ENCODE measurements at regions not wholly inside any gene's neighbourhood (a gene's known extent, or its start where the extent isn't known, plus 50 kb on each side); places are given as distances from the start of the nearest gene placed in this dataset.

GRCh38 chr2:19146867-19147266 is 211.6 kb downstream of the OSR1 start:
- TF ChIP-seq, protein P1, sequence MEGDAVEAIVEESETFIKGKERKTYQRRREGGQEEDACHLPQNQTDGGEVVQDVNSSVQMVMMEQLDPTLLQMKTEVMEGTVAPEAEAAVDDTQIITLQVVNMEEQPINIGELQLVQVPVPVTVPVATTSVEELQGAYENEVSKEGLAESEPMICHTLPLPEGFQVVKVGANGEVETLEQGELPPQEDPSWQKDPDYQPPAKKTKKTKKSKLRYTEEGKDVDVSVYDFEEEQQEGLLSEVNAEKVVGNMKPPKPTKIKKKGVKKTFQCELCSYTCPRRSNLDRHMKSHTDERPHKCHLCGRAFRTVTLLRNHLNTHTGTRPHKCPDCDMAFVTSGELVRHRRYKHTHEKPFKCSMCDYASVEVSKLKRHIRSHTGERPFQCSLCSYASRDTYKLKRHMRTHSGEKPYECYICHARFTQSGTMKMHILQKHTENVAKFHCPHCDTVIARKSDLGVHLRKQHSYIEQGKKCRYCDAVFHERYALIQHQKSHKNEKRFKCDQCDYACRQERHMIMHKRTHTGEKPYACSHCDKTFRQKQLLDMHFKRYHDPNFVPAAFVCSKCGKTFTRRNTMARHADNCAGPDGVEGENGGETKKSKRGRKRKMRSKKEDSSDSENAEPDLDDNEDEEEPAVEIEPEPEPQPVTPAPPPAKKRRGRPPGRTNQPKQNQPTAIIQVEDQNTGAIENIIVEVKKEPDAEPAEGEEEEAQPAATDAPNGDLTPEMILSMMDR (IDR thresholded peaks at IDR 0.05; ENCODE audit: insufficient read depth, low read length, severe bottlenecking), result no peak
- DNase-seq (ENCODE audit: low read depth) (no peak), FAIRE-seq (no peak)
- Histone ChIP-seq H3K27me3 (ENCODE audit: control insufficient read depth, insufficient read depth, low read length) (no peaks in the 10 kb centered on the region), H3K4me3 (ENCODE audit: low read depth, low read length) (no peak overlapping the region), H3K36me3 (ENCODE audit: control insufficient read depth, insufficient read depth, low read length) (no peaks in the 10 kb centered on the region)

DNA sequence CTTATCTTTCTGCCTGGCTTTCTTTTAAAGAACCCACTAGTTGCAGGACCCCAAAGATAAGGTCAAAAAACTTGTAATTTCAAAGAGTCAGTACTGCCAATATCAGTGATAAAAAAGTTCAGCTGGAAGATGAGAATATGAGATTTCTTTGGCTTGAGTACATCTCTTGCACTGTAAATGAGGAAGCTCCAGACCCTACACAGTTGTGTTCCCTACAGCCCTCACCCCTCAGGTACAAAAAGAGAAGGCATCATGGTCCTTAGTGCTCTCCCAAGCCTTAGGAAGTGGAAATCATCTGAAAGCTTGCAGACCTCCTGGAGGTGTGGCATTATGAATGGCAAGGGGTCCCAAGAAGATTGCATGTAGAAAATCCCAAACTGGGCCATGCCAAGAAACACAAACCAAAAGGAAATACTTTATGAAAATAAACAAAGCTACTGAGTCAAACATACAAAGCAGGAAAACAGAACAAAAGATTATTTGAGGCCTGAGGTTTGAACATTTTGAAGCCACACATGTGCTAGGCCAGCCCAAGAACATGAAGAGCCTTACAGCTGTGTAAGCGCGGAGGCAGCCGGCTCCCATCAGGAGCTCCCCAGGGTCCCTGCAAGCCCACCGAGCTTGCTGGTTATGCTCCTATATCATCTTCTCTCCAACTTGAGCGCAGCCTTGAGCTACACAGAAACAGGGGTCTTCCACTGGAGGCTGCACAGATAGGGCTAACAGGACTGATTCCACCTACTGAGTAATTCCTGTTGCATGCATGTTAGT is 217.0 kb downstream of the OSR1 start:
- FAIRE-seq, result no peak
- TF ChIP-seq, protein P1 (IDR thresholded peaks at IDR 0.05; ENCODE audit: insufficient read depth, low read length, severe bottlenecking), result no peak
- Histone ChIP-seq H3K4me3 (ENCODE audit: low read depth, low read length) (no peak overlapping the region), H3K27me3 (ENCODE audit: control insufficient read depth, insufficient read depth, low read length) (no peaks in the 10 kb centered on the region), H3K36me3 (ENCODE audit: control insufficient read depth, insufficient read depth, low read length) (no peaks in the 10 kb centered on the region)
- no peak for DNase-seq (ENCODE audit: low read depth)

GRCh38 chr2:19140463-19141208 is 217.8 kb downstream of the OSR1 start:
- Histone ChIP-seq H3K27me3 (ENCODE audit: control insufficient read depth, insufficient read depth, low read length) (no peaks in the 10 kb centered on the region), H3K4me3 (ENCODE audit: low read depth, low read length) (no peak overlapping the region), H3K36me3 (ENCODE audit: control insufficient read depth, insufficient read depth, low read length) (no peaks in the 10 kb centered on the region)
- DNase-seq (ENCODE audit: low read depth) (peak; percentile 93), FAIRE-seq (peak; percentile 96)
- TF ChIP-seq, protein P1 (IDR thresholded peaks at IDR 0.05; ENCODE audit: insufficient read depth, low read length, severe bottlenecking), result no peak

DNA sequence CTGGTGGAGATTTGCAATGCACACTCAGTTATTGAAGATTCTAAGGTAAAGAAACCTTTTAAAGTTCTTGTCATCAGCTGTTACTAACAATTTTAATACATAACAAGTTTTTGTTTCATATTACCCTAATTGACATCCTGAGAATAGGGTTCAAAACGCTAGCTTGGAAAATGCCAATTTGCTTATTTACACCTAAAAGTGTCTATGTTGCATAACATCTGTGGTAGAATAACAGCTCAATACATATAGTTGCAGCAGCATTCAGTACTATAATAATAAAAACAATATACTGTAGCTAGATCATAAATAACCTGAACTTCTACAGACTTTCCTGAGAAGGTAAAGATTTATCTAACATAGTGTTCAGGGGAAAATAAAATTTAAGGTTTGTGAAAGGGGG is 219.0 kb downstream of the OSR1 start:
- DNase-seq (ENCODE audit: low read depth) (no peak), FAIRE-seq (no peak)
- no peak overlapping the region for H3K4me3 ChIP-seq (ENCODE audit: low read depth, low read length)
- no peaks in the 10 kb centered on the region for H3K36me3 ChIP-seq (ENCODE audit: control insufficient read depth, insufficient read depth, low read length)
- TF ChIP-seq, protein P1 (IDR thresholded peaks at IDR 0.05; ENCODE audit: insufficient read depth, low read length, severe bottlenecking), result no peak
- no peaks in the 10 kb centered on the region for H3K27me3 ChIP-seq (ENCODE audit: control insufficient read depth, insufficient read depth, low read length)

GRCh38 chr2:19138264-19138825 is 220.1 kb downstream of the OSR1 start:
- Histone ChIP-seq H3K27me3 (ENCODE audit: control insufficient read depth, insufficient read depth, low read length) (no peaks in the 10 kb centered on the region), H3K4me3 (ENCODE audit: low read depth, low read length) (no peak overlapping the region), H3K36me3 (ENCODE audit: control insufficient read depth, insufficient read depth, low read length) (no peaks in the 10 kb centered on the region)
- DNase-seq (ENCODE audit: low read depth) (no peak), FAIRE-seq (no peak)
- TF ChIP-seq, protein P1 (IDR thresholded peaks at IDR 0.05; ENCODE audit: insufficient read depth, low read length, severe bottlenecking), result no peak
